ENCODE measurements at regions not wholly inside any gene's neighbourhood (a gene's known extent, or its start where the extent isn't known, plus 50 kb on each side); places are given as distances from the start of the nearest gene placed in this dataset.

- TF ChIP-seq CTCF (optimal IDR thresholded peaks at IDR 0.05 in 1 of 3, IDR thresholded peaks at IDR 0.05 in 1 of 3, conservative IDR thresholded peaks at IDR 0.05 in 1 of 3; ENCODE audit: extremely low read depth in 1 of 3, insufficient read depth in 2 of 3, low read length in 3 of 3) = no peak
- TF ChIP-seq EZH2 (IDR thresholded peaks at IDR 0.05; ENCODE audit: low read length) = no peak
Measured at GRCh38 chr3:10757821-10758130, 58.3 kb upstream of the SLC6A11 start.

All from keratinocyte (primary cell).